ENCODE measurements at regions not wholly inside any gene's neighbourhood (a gene's known extent, or its start where the extent isn't known, plus 50 kb on each side); places are given as distances from the start of the nearest gene placed in this dataset.

DNA sequence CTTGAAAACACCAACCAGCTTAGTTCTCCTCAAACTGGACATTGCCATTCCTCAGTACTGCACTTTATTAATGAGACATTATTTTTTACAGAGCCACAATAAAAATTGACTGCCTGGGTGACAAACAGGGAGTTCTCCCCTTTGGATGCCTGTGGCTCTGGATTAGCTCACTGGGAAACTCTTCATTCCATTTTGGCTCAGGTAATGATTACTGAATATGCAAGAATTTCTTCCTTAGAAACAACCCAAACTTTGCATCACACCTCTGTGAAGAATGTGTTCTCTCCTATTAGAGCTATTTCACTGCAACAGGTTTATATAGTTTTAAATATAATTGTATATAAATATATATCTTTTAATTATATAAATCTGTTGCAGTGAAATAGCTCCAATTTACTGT, 2065.8 kb downstream of the ARAP2 start:
- TF ChIP-seq, protein P1, sequence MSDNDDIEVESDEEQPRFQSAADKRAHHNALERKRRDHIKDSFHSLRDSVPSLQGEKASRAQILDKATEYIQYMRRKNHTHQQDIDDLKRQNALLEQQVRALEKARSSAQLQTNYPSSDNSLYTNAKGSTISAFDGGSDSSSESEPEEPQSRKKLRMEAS (IDR thresholded peaks at IDR 0.05): no peak
- no peak for TF ChIP-seq TEAD4 (IDR thresholded peaks at IDR 0.05)
- TF ChIP-seq RAD21 (IDR thresholded peaks at IDR 0.05; ENCODE audit: low read depth): no peak
- no peak for TF ChIP-seq EP300 (IDR thresholded peaks at IDR 0.05; ENCODE audit: borderline replicate concordance)
- TF ChIP-seq FOXM1 (IDR thresholded peaks at IDR 0.05; ENCODE audit: borderline replicate concordance, low read depth): no peak
- no peak for TF ChIP-seq YY1 (IDR thresholded peaks at IDR 0.05; ENCODE audit: low read depth)
- TF ChIP-seq, protein P2, sequence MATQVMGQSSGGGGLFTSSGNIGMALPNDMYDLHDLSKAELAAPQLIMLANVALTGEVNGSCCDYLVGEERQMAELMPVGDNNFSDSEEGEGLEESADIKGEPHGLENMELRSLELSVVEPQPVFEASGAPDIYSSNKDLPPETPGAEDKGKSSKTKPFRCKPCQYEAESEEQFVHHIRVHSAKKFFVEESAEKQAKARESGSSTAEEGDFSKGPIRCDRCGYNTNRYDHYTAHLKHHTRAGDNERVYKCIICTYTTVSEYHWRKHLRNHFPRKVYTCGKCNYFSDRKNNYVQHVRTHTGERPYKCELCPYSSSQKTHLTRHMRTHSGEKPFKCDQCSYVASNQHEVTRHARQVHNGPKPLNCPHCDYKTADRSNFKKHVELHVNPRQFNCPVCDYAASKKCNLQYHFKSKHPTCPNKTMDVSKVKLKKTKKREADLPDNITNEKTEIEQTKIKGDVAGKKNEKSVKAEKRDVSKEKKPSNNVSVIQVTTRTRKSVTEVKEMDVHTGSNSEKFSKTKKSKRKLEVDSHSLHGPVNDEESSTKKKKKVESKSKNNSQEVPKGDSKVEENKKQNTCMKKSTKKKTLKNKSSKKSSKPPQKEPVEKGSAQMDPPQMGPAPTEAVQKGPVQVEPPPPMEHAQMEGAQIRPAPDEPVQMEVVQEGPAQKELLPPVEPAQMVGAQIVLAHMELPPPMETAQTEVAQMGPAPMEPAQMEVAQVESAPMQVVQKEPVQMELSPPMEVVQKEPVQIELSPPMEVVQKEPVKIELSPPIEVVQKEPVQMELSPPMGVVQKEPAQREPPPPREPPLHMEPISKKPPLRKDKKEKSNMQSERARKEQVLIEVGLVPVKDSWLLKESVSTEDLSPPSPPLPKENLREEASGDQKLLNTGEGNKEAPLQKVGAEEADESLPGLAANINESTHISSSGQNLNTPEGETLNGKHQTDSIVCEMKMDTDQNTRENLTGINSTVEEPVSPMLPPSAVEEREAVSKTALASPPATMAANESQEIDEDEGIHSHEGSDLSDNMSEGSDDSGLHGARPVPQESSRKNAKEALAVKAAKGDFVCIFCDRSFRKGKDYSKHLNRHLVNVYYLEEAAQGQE (IDR thresholded peaks at IDR 0.05; ENCODE audit: low read depth): no peak
- no peak for TF ChIP-seq USF1 (IDR thresholded peaks at IDR 0.05)
- no peak for TF ChIP-seq TAF1 (IDR thresholded peaks at IDR 0.05; ENCODE audit: low read depth)
- TF ChIP-seq CEBPB (IDR thresholded peaks at IDR 0.05): no peak
